GM03348 (cell line): ENCODE measurements at regions not wholly inside any gene's neighbourhood (a gene's known extent, or its start where the extent isn't known, plus 50 kb on each side); places are given as distances from the start of the nearest gene placed in this dataset.
"Not testable (repeated sequence)": the region's sequence is repeated elsewhere in the genome, so short reads cannot be mapped to it uniquely, and the experiment has no call there.

ENCODE experiments used
- DNase-seq: peaks from one replicate; pipeline ENCODE4 v3.0.0; 2012; ENCODE audit warnings: low spot score

- not testable (repeated sequence) for DNase-seq
Measured at GRCh38 chr7:156035387-156035786, 223.1 kb upstream of the SHH start.

DNA sequence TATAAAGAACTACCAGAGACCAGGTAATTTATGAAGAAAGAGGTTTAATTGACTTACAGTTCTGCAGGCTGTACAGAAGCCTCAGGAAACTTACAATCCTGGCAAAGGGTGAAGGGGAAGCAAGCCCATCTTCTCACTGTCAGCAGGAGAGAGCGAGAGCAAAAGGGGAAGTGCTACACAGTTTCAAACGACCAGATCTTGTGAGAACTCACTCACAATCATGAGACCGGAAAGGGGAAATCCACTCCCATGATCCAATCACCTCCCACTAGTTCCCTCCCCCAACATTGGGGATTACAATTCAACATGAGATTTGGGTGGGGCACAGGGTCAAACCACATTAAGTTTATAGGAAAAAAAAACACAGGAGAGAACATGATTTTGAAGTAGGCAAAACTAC, 222.1 kb upstream of the SHH start:
- DNase-seq, result no peak

DNA sequence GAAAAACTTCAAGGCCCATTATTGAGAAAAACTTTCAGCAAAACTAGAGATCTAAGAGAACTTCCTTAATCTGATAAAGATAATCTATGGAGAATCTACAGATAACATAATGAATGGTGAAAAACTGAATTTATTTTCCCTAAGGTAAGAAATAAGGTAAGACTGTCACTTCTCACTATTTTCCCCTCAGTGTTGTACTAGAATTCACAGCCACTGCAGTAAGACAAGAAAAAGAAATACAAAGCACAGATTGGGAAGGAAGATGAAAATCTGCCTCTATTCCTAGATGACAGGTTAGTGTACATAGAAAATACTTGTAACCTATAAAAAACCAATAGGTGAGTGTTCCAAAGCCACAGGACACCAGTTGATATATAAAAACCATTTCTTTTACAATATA, 220.7 kb upstream of the SHH start:
- DNase-seq, result no peak

GRCh38 chr7:156031679-156032478, 219.6 kb upstream of the SHH start:
- DNase-seq, result no peak

DNA sequence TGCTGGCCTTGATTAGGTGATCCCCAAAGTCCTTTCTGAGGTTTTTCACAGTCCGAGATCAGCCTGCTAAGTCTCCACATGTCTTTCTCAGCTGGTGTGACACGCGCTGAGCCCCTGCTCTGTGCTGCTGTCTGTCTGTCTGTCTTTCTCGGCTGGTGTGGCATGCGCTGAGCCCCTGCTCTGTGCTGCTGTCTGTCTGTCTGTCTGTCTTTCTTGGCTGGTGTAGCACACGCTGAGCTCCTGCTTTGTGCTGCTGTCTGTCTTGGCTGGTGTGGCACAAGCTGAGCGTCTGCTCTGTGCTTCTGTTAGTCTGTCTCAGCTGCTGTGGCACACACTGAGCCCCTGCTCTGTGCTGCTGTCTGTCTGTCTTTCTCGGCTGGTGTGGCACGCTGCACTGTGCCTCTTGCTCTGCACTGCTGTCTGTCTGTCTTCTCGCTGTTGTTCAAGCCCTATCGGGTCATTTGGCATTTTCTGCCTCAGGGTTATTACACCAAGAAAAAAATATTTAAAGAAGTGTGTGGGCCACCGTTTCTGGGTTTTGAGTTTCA, 217.3 kb upstream of the SHH start:
- DNase-seq, result no peak

GRCh38 chr7:156028521-156028920, 216.3 kb upstream of the SHH start:
- DNase-seq, result no peak

DNA sequence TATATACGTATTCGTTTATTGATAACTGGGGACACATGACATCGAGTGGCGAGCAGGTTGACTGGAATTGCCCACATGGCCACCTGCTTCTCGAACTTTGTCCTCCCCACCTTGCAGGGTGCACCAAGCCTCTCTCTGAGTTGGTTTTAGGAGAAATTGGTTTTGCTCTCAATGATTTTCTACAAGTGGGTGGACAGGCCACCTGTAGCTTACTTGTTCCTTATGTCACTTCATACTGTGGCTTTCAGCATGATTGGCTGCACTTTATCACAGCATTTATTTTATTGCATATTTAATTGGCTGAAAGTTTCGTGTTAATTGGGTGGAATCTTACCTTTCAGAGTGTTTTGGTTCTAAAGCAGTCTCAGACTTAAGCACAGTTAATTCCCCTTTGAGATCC, 215.6 kb upstream of the SHH start:
- DNase-seq, result no peak

DNA sequence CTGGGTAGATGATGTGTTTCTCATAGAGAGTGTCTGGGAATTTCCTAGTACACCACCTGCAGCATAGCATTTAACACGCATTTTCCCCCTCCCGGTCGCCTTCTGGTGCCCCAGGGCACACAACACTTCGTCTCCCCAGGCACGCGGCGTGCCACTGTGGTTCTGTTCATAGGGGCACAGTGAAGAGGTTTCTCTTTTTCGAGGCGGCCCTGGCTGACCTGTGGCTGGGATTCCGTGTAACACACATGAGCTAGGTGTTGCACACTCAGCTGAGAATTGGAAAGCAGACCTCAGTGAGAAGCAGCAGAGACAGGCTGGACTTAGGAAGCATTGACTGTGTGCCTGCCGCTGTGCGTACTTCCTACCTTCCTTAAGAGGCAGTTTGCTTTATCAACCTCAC, 214.3 kb upstream of the SHH start:
- no peak for DNase-seq

GRCh38 chr7:156026076-156026600, 213.9 kb upstream of the SHH start:
- DNase-seq, result no peak

GRCh38 chr7:156025675-156026074, 213.4 kb upstream of the SHH start:
- DNase-seq, result no peak

DNA sequence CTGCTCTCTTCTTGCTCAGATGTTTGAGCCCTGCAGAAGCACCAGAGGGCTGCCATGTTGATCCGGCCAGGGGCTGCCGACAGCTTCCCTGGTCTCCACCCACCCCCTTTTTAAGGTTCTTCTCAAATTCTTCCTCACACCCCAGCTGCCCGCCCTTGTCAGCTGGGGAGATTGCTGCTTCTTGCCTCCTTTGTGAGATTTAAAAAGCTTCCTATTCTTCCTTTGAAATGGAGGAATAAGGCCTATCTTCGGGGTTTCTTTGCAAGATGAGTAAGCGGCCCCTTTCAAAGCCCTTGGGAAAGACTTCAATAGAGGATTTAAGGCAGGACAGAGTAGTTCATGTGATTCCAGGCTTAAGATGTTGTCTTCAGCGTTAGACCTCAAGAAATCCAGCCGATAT, 211.9 kb upstream of the SHH start:
- DNase-seq, result no peak

- no peak for DNase-seq
Measured at GRCh38 chr7:156022483-156023459, 210.5 kb upstream of the SHH start.

DNA sequence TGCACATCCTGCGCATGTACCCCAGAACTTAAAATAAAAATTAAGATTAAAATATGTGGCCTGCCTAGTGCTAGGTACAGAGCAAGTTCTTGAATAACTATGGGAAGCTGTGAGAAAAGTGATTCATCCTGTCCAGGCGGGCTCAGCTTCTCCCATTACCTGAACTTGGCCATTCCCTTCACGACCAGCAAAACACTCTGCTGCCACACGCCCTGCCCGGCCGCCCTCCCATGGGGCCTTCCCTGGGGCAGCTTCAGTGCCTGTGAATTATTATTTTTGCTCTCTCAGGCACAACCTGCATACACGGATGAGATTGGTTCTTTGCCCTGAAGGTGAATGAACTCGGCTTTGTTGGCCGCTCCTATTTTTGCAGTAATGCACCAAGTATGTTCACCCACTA, 209.2 kb upstream of the SHH start:
- DNase-seq, result no peak

DNA sequence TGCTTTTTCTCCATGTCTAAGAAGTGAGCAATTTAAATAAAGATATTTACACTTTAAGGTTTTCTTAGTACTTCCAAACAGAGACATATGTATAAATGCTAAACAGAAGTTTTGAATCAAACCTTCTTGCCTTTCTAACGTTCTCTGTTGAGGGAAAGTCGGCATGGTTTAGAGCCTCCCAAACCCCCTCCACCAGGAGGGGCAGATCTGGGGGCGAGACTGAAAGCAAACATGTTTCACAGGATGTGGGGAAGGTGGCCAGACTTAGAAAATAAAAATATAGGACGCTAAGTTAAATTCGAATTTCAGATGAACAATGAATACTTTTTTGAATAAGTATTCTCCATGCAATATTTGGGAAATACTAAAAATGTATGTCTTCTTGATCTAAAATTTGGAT, 208.3 kb upstream of the SHH start:
- DNase-seq, result no peak

DNA sequence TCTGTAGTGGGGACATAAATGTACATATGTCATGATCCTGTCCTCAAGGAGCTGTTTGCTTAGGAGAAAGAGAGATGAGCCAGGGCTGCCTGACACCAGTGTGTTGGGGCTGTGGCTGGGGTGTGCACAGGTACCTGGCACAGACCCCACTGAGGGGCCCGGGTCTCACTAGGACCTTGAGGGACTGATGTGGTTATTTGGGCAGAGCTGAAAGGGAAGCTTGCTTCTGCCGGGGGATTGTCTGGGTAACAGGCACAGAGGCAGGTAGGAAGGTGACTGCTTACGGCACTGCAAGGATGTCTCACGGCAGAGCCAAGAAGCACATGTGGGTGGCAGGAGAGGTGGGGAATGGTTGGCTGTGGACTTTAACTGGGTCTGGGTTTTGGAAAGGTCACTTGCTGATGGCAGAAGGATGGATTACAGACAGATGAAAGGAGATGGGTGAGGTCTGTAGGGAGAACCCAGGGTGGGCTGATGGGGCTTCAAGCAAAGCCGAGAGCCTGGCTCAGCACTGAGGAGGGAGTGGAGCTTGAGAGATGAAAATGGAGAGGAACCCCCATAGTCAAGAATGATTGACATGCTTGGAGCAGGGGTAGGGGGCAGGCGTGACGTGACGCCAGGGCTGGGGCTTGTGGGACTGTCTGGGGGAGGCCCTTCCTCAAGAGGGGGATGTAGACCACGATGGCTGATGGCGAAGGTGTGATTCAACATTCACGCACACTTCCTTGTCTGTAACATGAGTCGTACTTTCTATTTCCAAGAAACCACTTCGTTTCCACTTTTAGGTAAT, 207.7 kb upstream of the SHH start:
- DNase-seq, result no peak

GRCh38 chr7:156019308-156019707, 207.0 kb upstream of the SHH start:
- no peak for DNase-seq

DNA sequence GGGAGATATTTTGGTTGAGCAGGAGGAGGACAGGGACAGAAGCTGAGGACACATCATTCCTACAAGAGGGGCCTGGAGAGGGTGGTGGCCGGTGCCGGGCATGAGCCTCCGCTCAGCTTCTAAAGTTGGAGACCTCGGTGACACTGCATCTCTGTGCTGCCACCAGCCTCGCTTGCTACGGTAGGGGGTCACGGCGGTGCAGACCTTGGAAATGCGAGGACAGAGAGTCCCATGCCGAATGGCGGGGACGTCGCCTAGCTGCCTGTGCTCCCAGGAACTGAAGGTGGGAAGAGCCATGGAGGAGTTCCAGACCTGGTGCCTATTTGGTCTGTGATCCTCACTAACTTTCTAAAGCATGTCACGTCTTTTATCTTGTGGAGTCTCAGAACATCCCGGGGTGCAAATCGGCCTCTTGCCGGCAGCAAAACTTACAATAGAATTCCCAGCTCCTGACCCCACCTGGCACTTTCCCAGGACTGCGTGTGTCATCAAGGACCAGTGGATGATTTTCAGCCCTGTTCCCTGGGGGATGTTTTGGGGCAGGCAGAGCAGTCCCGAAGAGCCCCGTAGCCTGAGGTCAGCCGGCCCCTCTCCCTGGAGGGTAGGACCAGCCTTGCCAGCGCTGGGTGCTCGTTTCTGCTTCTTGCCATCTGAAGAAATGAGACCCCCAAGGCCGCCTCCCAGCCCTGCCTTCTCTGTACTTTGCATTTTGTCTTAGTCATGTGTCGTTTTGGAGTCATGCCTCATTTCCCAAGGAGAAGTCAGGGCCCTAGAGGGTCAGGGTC, 205.8 kb upstream of the SHH start:
- no peak for DNase-seq

GRCh38 chr7:156017431-156017830, 205.2 kb upstream of the SHH start:
- DNase-seq, result no peak

GRCh38 chr7:156015237-156016020, 203.2 kb upstream of the SHH start:
- no peak for DNase-seq

DNA sequence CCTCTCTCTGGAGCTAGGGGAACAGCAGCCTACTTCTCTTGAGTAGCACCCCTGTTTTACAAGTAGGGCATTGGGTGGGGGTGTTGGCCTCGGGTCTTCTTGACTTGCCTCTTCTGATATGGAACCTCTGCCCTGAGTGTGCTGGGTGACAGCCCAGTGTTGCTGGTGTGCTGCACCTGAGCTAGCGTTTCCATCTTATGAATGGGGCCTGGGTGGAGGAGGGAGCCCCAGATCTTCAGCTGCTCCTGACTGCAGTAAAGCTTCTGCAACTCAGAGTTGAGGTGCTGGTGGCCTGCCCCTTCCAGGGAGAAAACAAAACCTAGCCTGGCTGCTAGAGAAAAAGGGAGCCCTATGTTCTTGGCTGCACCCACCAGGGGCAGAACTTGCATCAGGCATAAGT, 202.5 kb upstream of the SHH start:
- DNase-seq, result no peak
